RWPE2 (cell line): ENCODE measurements at regions not wholly inside any gene's neighbourhood (a gene's known extent, or its start where the extent isn't known, plus 50 kb on each side); places are given as distances from the start of the nearest gene placed in this dataset.

Experiments
- ATAC-seq: fragments of 200-7000 bp; cut with Tn5 transposase; 3 replicates; pipeline ENCODE4 v1.9.1; 2021; ENCODE audit warnings: low read depth
- DNase-seq: peaks from one replicate; pipeline ENCODE4 v3.0.0-alpha.2; 2020; ENCODE audit warnings: low spot score
- H3K27ac ChIP-seq: fragments of 450-650 bp; 2 replicates; pipeline ENCODE4 v1.5.1; 2017; ENCODE audit warnings: mild to moderate bottlenecking; ENCODE audit not compliant: poor library complexity, severe bottlenecking
- H3K27me3 ChIP-seq: fragments of 250-450 bp; sonication (Bioruptor Pico); 2 replicates; pipeline ENCODE4 v1.5.1; 2021; ENCODE audit warnings: mild to moderate bottlenecking, moderate library complexity; ENCODE audit not compliant: insufficient read depth, poor library complexity, severe bottlenecking
- H3K36me3 ChIP-seq: fragments of 250-450 bp; sonication (Bioruptor Pico); 2 replicates; pipeline ENCODE4 v1.5.1; 2020; ENCODE audit warnings: low read depth, mild to moderate bottlenecking, moderate library complexity
- H3K4me1 ChIP-seq: fragments of 250-450 bp; sonication (Bioruptor Pico); 2 replicates; pipeline ENCODE4 v1.5.1; 2021; ENCODE audit warnings: mild to moderate bottlenecking, moderate library complexity; ENCODE audit not compliant: insufficient read depth, poor library complexity, severe bottlenecking
- H3K4me3 ChIP-seq: fragments of 250-450 bp; sonication (Bioruptor Pico); 2 replicates; pipeline ENCODE4 v1.5.1; 2021; ENCODE audit warnings: mild to moderate bottlenecking, moderate library complexity; ENCODE audit not compliant: severe bottlenecking
- H3K9me3 ChIP-seq: fragments of 250-450 bp; sonication (Bioruptor Pico); 2 replicates; pipeline ENCODE4 v1.5.1; 2021; ENCODE audit warnings: mild to moderate bottlenecking, moderate library complexity; ENCODE audit not compliant: severe bottlenecking
- CTCF ChIP-seq: fragments of 450-650 bp; IDR thresholded peaks from one replicate; pipeline ENCODE4 v1.5.1; 2017; ENCODE audit warnings: mild to moderate bottlenecking, moderate library complexity; ENCODE audit not compliant: poor library complexity, severe bottlenecking

GRCh38 chr1:4005431-4005830, 105.4 kb upstream of the C1orf174 start:
- no peaks in the 10 kb centered on the region for H3K27me3 ChIP-seq
- H3K4me3 ChIP-seq = no peak overlapping the region
- no peaks in the 10 kb centered on the region for H3K4me1 ChIP-seq
- H3K9me3 ChIP-seq = no peaks in the 10 kb centered on the region
- TF ChIP-seq CTCF = no peak
- H3K36me3 ChIP-seq = no peaks in the 10 kb centered on the region
- no peak for ATAC-seq
- H3K27ac ChIP-seq = no peak overlapping the region
- no peak for DNase-seq

- H3K27ac ChIP-seq = no peak overlapping the region
- no peaks in the 10 kb centered on the region for H3K4me1 ChIP-seq
- no peak overlapping the region for H3K4me3 ChIP-seq
- DNase-seq = no peak
- no peaks in the 10 kb centered on the region for H3K36me3 ChIP-seq
- no peak for ATAC-seq
- no peak for TF ChIP-seq CTCF
- no peaks in the 10 kb centered on the region for H3K9me3 ChIP-seq
- H3K27me3 ChIP-seq = no peaks in the 10 kb centered on the region
Measured at GRCh38 chr1:4006676-4007374, 106.8 kb upstream of the C1orf174 start.

- Histone ChIP-seq H3K36me3 (no peaks in the 10 kb centered on the region), H3K4me3 (no peak overlapping the region), H3K9me3 (no peaks in the 10 kb centered on the region), H3K27me3 (no peaks in the 10 kb centered on the region), H3K4me1 (no peaks in the 10 kb centered on the region), H3K27ac (no peak overlapping the region)
- ATAC-seq (no peak), DNase-seq (no peak)
- TF ChIP-seq CTCF = no peak
Measured at GRCh38 chr1:4010284-4010683, 110.2 kb upstream of the C1orf174 start.

DNA sequence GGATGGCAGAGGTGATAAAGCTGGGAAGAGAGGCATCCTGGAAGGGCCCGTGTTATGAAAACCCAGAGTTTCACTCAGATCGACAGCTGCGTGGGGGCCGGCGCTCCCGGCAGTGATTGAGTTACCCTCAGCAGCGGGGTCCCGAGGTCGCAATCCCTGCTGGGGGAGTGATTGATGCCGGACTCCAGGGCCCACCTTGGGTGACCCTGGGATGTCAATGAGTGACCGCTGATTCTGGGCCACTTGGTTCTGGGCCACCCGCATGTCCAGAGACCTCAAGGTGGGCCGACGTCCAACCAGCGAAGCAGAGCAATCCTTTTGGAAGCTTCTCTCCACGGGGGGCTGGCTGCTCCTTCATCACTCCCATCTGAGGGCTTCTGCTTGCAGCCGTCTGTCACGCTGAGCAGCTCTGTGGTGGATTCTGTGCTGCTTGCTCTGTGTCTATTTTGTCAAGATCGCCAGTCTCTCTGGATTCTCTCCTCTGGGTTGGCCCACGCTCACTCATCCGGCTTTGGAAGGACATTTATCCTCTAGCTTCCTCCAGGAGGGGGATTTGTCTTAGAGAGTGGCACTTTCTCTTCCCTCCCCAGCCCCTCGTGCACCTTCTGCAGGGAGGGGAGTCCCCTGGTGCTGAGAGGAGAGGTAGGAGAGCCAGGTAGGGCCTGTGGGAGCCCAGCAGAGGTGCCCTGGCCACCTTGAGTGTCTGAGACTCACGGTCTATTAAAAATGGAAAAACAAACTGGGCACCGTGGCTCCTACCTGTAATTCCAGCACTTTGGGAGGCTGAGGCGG, 110.9 kb upstream of the C1orf174 start:
- Histone ChIP-seq H3K27ac (no peak overlapping the region), H3K4me3 (no peak overlapping the region), H3K4me1 (no peaks in the 10 kb centered on the region), H3K27me3 (no peaks in the 10 kb centered on the region), H3K36me3 (no peaks in the 10 kb centered on the region), H3K9me3 (no peaks in the 10 kb centered on the region)
- DNase-seq (no peak), ATAC-seq (no peak)
- TF ChIP-seq CTCF = no peak
